ENCODE measurements at regions not wholly inside any gene's neighbourhood (a gene's known extent, or its start where the extent isn't known, plus 50 kb on each side); places are given as distances from the start of the nearest gene placed in this dataset.

- TF ChIP-seq, protein P1, sequence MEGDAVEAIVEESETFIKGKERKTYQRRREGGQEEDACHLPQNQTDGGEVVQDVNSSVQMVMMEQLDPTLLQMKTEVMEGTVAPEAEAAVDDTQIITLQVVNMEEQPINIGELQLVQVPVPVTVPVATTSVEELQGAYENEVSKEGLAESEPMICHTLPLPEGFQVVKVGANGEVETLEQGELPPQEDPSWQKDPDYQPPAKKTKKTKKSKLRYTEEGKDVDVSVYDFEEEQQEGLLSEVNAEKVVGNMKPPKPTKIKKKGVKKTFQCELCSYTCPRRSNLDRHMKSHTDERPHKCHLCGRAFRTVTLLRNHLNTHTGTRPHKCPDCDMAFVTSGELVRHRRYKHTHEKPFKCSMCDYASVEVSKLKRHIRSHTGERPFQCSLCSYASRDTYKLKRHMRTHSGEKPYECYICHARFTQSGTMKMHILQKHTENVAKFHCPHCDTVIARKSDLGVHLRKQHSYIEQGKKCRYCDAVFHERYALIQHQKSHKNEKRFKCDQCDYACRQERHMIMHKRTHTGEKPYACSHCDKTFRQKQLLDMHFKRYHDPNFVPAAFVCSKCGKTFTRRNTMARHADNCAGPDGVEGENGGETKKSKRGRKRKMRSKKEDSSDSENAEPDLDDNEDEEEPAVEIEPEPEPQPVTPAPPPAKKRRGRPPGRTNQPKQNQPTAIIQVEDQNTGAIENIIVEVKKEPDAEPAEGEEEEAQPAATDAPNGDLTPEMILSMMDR (optimal IDR thresholded peaks at IDR 0.05 in 1 of 3, IDR thresholded peaks at IDR 0.05 in 1 of 3, conservative IDR thresholded peaks at IDR 0.05 in 1 of 3; ENCODE audit: extremely low read depth in 1 of 3, insufficient read depth in 2 of 3, low read length in 3 of 3): no peak
- no peak for TF ChIP-seq EZH2 (IDR thresholded peaks at IDR 0.05; ENCODE audit: low read length)
These were observed 55.5 kb downstream of the ADRA2C start for GRCh38 chr4:3821580-3822229.
